ENCODE measurements at regions not wholly inside any gene's neighbourhood (a gene's known extent, or its start where the extent isn't known, plus 50 kb on each side); places are given as distances from the start of the nearest gene placed in this dataset.

GRCh38 chr13:87582399-87582798 lies 88.8 kb upstream of the SLITRK5 start:
- TF ChIP-seq TAF1 (IDR thresholded peaks at IDR 0.05; ENCODE audit: borderline replicate concordance, insufficient read depth, low read length) (no peak), FOXP2 (optimal IDR thresholded peaks at IDR 0.05; ENCODE audit: borderline replicate concordance, extremely low read depth, extremely low read length, insufficient read depth) (no peak), POLR2AphosphoS5 (IDR thresholded peaks at IDR 0.05; ENCODE audit: low read depth, low read length) (no peak)

GRCh38 chr13:87590518-87590917 lies 80.7 kb upstream of the SLITRK5 start:
- TF ChIP-seq SIN3A (IDR thresholded peaks at IDR 0.05; ENCODE audit: borderline replicate concordance, insufficient read depth, low read length): no peak
- TF ChIP-seq, protein P1, sequence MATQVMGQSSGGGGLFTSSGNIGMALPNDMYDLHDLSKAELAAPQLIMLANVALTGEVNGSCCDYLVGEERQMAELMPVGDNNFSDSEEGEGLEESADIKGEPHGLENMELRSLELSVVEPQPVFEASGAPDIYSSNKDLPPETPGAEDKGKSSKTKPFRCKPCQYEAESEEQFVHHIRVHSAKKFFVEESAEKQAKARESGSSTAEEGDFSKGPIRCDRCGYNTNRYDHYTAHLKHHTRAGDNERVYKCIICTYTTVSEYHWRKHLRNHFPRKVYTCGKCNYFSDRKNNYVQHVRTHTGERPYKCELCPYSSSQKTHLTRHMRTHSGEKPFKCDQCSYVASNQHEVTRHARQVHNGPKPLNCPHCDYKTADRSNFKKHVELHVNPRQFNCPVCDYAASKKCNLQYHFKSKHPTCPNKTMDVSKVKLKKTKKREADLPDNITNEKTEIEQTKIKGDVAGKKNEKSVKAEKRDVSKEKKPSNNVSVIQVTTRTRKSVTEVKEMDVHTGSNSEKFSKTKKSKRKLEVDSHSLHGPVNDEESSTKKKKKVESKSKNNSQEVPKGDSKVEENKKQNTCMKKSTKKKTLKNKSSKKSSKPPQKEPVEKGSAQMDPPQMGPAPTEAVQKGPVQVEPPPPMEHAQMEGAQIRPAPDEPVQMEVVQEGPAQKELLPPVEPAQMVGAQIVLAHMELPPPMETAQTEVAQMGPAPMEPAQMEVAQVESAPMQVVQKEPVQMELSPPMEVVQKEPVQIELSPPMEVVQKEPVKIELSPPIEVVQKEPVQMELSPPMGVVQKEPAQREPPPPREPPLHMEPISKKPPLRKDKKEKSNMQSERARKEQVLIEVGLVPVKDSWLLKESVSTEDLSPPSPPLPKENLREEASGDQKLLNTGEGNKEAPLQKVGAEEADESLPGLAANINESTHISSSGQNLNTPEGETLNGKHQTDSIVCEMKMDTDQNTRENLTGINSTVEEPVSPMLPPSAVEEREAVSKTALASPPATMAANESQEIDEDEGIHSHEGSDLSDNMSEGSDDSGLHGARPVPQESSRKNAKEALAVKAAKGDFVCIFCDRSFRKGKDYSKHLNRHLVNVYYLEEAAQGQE (IDR thresholded peaks at IDR 0.05; ENCODE audit: insufficient read depth in 1 of 2, low read depth in 2 of 2, low read length in 2 of 2): no peak
- no peak for TF ChIP-seq TAF1 (IDR thresholded peaks at IDR 0.05; ENCODE audit: borderline replicate concordance, insufficient read depth, low read length)
- TF ChIP-seq FOXP2 (optimal IDR thresholded peaks at IDR 0.05; ENCODE audit: borderline replicate concordance, extremely low read depth, extremely low read length, insufficient read depth): no peak
- no peak for TF ChIP-seq POLR2AphosphoS5 (IDR thresholded peaks at IDR 0.05; ENCODE audit: low read depth, low read length)

- TF ChIP-seq POLR2AphosphoS5 (IDR thresholded peaks at IDR 0.05; ENCODE audit: low read depth, low read length) (no peak), SIN3A (IDR thresholded peaks at IDR 0.05; ENCODE audit: borderline replicate concordance, insufficient read depth, low read length) (no peak), TAF1 (IDR thresholded peaks at IDR 0.05; ENCODE audit: borderline replicate concordance, insufficient read depth, low read length) (no peak), FOXP2 (optimal IDR thresholded peaks at IDR 0.05; ENCODE audit: borderline replicate concordance, extremely low read depth, extremely low read length, insufficient read depth) (no peak)
- TF ChIP-seq, protein P1 (IDR thresholded peaks at IDR 0.05; ENCODE audit: insufficient read depth in 1 of 2, low read depth in 2 of 2, low read length in 2 of 2): no peak
These were observed 63.9 kb upstream of the SLITRK5 start for GRCh38 chr13:87607266-87607665.

GRCh38 chr13:87614276-87614675 lies 56.9 kb upstream of the SLITRK5 start:
- TF ChIP-seq SIN3A (IDR thresholded peaks at IDR 0.05; ENCODE audit: borderline replicate concordance, insufficient read depth, low read length) (no peak), POLR2AphosphoS5 (IDR thresholded peaks at IDR 0.05; ENCODE audit: low read depth, low read length) (no peak), FOXP2 (optimal IDR thresholded peaks at IDR 0.05; ENCODE audit: borderline replicate concordance, extremely low read depth, extremely low read length, insufficient read depth) (no peak), TAF1 (IDR thresholded peaks at IDR 0.05; ENCODE audit: borderline replicate concordance, insufficient read depth, low read length) (no peak)
- TF ChIP-seq, protein P1 (IDR thresholded peaks at IDR 0.05; ENCODE audit: insufficient read depth in 1 of 2, low read depth in 2 of 2, low read length in 2 of 2): no peak
